Right atrium auricular region (tissue), 2 donors: ENCODE measurements at regions not wholly inside any gene's neighbourhood (a gene's known extent, or its start where the extent isn't known, plus 50 kb on each side); places are given as distances from the start of the nearest gene placed in this dataset.

ENCODE experiments used
- DNase-seq: peaks from one replicate; pipeline ENCODE4 v3.0.0-alpha.2; 2019; ENCODE audit warnings: low spot score
- H3K27ac ChIP-seq, 2 donors: fragments of 200-600 bp; sonication (generic); 1 replicate in 1 of 2; 2 replicates in 1 of 2; pipeline ENCODE4 v1.5.1; 2016 to 2019
- H3K27me3 ChIP-seq, 2 donors: fragments of 200-600 bp; sonication (generic); one replicate each; pipeline versions ENCODE4 v1.5.1 to v1.6.0; 2017 to 2019
- H3K36me3 ChIP-seq: fragments of 200-600 bp; sonication (generic); one replicate; pipeline ENCODE4 v1.5.1; 2016
- H3K4me1 ChIP-seq, 2 donors: fragments of 200-600 bp; sonication (generic); one replicate each; pipeline versions ENCODE4 v1.5.1 to v1.6.0; 2017 to 2019
- H3K4me3 ChIP-seq, 2 donors: fragments of 200-600 bp; sonication (generic); 1 replicate in 1 of 2; 2 replicates in 1 of 2; pipeline ENCODE4 v1.5.1; 2017 to 2019; ENCODE audit warnings: mild to moderate bottlenecking in 1 of 2, moderate library complexity in 1 of 2
- H3K9me3 ChIP-seq, 2 donors: fragments of 200-600 bp; sonication (generic); one replicate each; pipeline ENCODE4 v1.5.1; 2019
- TF ChIP-seq, protein P1 (sequence below), 2 donors: fragments of 200-600 bp; sonication (generic); IDR thresholded peaks; one replicate each; pipeline ENCODE4 v1.5.1; 2019; ENCODE audit warnings: antibody characterized with exemption in 2 of 2

DNA sequence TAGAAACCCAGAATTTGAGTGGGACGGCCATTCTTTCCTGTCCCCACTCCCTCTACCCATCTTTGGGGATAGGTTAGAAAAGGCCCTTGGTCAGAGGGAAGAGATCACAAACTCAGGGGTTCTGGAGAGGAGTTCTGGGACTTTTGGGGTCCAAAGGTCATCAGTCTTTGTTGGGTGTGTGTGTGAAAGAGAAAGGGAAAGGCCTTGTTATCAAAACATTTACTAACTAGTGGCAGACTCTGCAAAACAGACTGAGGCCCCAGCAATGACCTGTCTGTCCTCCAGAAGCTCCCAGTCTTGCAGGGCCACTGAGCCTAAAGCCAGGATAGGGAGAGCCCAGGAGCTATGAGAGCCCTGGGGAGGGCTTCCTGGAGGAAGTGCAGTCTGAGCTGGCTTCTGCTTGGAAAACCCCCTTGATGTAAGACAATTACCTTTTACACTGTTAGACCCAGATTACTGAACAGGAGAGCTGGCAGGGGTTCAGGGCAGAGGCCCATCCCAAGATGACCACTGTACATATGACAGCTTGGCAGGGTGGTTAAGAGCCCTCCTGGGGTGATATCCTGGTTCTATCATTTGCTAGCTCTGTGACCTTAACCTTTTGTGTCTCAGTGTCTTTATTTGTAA, 429.1 kb upstream of the CCDC196 start:
- TF ChIP-seq, protein P1, sequence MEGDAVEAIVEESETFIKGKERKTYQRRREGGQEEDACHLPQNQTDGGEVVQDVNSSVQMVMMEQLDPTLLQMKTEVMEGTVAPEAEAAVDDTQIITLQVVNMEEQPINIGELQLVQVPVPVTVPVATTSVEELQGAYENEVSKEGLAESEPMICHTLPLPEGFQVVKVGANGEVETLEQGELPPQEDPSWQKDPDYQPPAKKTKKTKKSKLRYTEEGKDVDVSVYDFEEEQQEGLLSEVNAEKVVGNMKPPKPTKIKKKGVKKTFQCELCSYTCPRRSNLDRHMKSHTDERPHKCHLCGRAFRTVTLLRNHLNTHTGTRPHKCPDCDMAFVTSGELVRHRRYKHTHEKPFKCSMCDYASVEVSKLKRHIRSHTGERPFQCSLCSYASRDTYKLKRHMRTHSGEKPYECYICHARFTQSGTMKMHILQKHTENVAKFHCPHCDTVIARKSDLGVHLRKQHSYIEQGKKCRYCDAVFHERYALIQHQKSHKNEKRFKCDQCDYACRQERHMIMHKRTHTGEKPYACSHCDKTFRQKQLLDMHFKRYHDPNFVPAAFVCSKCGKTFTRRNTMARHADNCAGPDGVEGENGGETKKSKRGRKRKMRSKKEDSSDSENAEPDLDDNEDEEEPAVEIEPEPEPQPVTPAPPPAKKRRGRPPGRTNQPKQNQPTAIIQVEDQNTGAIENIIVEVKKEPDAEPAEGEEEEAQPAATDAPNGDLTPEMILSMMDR (IDR thresholded peaks at IDR 0.05) = no peak
- no peaks in the 10 kb centered on the region for H3K27me3 ChIP-seq
- H3K4me1 ChIP-seq = no peaks in the 10 kb centered on the region
- no peaks in the 10 kb centered on the region for H3K9me3 ChIP-seq
- H3K4me3 ChIP-seq = no peak overlapping the region
- H3K36me3 ChIP-seq = no peaks in the 10 kb centered on the region
- no peak for DNase-seq
- no peak overlapping the region for H3K27ac ChIP-seq

DNA sequence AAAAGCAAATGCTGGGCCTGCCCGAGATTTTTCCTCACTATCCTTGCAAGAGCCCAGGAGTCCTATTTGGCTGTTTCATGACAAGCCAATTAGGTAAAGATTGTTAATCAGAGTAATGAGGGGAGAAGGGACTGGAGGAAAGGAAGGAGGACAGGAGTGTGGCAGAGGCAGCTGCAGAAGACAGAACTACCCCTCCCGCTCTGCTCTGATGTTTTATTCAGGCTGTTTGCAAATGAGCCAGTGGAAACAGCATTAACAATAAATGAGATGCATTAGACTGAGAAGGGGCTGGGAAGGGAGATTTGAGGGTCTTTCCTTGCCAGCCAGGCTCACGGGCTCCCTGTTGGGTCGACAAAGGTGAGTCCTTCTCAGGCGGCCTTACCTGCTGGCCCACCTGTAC, 421.0 kb upstream of the CCDC196 start:
- TF ChIP-seq, protein P1 (IDR thresholded peaks at IDR 0.05) = no peak
- Histone ChIP-seq H3K4me1 (no peaks in the 10 kb centered on the region), H3K9me3 (no peaks in the 10 kb centered on the region), H3K27ac (no peak overlapping the region), H3K4me3 (no peak overlapping the region), H3K36me3 (no peaks in the 10 kb centered on the region), H3K27me3 (no peaks in the 10 kb centered on the region)
- DNase-seq = no peak

DNA sequence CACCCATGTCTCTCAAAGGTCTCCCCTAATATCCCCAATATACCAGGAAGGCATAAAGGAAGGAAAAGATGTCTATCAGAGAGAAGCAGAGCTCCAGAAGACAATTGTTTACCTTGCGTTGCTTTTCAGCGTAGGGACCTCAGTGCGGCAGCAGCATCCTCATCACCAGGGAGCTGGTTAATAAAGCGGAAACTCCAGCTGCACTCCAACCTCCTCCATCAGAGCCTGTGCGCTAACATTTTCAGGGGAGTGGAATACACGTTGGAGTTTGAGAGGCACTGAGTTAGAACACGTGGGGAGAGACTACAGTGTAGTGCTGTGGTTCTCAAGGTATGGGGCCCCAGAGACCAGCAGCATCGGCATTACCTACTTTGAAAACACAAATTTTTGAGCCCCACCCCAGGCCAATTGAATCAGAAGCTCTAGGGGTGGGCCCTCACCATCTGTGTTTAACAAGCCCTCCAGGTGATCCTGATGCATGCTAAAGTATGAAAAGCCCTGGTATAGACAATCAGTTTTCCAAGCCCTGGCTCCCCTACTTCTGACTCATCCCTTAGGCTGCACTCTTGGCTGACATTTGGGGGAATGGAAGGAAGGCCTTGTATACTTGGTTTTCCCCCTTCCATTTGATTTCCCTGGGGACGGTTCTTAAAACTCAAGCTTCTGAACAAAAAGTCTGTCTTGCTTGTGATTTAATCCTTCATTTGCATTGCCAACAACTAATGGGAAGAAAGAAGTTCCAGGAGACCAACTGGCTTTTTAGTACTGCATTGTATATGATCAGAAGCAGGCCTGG, 419.0 kb upstream of the CCDC196 start:
- no peaks in the 10 kb centered on the region for H3K36me3 ChIP-seq
- TF ChIP-seq, protein P1 (IDR thresholded peaks at IDR 0.05) = no peak

DNA sequence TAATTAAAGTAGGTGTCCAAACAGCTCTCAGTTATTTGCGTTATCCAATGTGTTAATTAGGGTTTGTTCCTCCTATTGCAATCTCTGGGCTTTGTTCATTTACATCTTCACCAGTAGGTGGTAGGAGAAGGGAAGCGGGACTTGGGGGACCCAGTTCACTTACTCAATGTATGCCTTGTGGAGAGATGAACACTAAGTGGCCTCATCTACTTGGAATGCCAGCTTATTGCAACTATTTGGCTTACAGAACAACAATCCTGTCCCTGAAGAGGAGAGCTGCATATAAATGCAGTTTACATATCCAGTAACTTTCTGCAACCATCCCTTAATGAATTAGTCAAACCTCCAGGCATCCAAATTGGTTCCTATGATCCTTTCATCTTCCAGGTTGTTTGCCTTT, 417.1 kb upstream of the CCDC196 start:
- Histone ChIP-seq H3K9me3 (no peaks in the 10 kb centered on the region), H3K27me3 (no peaks in the 10 kb centered on the region), H3K4me3 (no peak overlapping the region), H3K4me1 (no peaks in the 10 kb centered on the region), H3K36me3 (no peaks in the 10 kb centered on the region), H3K27ac (no peak overlapping the region)
- DNase-seq = no peak
- TF ChIP-seq, protein P1 (IDR thresholded peaks at IDR 0.05) = no peak

More for the DNA sequence above, 419.0 kb upstream of the CCDC196 start:
- H3K27me3 ChIP-seq = no peaks in the 10 kb centered on the region
- no peak for DNase-seq
- no peaks in the 10 kb centered on the region for H3K4me1 ChIP-seq
- no peaks in the 10 kb centered on the region for H3K9me3 ChIP-seq
- H3K4me3 ChIP-seq = no peak overlapping the region
- H3K27ac ChIP-seq = no peak overlapping the region

DNA sequence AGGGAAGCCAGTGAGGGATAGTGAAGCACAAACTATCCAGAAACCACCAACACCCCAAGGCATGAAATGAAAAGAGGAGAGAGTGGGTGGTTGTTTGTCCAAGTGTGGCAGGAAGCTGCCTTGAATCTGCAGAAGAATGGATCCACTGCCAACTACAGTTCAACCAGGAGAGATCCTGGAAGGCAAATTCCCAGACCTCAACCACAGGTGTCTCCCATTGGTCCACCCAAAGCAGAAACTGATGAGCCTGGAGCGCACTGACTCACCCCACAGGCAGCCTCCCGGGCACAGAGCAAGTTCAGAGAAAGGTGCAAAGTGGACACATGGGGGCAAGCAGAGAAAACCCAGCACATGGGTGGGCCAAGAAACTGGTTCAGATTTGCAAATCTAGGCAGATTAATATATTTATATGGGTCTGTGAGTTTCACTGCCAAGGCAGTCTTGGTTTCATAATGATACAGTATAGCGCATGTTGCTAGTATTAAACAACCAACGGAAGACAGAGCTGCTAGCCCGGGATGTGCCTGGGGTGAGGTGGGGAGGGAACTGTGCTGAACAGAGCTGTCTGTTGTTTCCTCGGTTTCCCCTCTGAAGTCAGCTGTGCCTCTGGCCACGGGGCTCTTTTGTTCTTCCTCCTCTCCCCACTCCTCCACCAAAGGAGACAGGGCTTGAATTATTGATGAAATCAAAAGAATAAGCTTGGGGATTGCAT, 416.2 kb upstream of the CCDC196 start:
- Histone ChIP-seq H3K9me3 (no peaks in the 10 kb centered on the region), H3K4me3 (no peak overlapping the region), H3K4me1 (no peaks in the 10 kb centered on the region), H3K27ac (no peak overlapping the region), H3K36me3 (no peaks in the 10 kb centered on the region), H3K27me3 (no peaks in the 10 kb centered on the region)
- no peak for DNase-seq
- TF ChIP-seq, protein P1 (IDR thresholded peaks at IDR 0.05) = no peak
